ENCODE measurements at regions not wholly inside any gene's neighbourhood (a gene's known extent, or its start where the extent isn't known, plus 50 kb on each side); places are given as distances from the start of the nearest gene placed in this dataset.
A peak's percentile ranks its signal among the peaks of the same experiment; 100 is the strongest.

DNA sequence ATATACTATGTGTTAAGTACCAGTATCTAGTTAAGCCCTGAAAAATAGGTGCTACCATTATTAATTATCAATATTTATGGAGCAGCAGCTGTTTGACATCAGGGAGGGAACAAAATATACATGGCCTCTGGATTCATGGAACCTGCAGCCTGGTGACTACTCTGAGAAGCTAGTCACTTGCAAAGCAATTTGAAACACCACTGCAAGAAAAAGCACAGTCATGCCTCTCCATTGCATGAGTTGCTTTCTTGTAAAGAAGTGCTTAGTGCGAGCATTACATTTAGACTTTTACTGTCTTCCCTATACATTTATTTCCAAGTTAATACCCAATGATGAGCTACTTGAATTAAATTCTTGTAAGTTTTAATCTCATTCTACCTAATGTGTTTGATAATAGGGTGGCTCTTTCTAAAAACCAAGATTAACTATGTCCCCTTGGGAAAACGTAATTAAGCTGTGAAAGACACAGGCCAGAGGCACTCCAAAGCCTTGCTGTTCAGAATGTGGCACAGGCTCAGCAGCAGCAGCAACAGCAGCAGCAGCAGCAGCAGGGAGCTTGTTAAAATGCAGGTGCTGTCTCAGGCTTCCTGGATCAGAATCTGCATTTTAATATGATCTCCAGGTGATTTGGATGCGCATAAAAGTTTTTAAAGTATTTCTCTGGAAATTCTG is 83.6 kb downstream of the PFDN4 start:
- no peaks in the 10 kb centered on the region for H3K27me3 Mint-ChIP-seq (ENCODE audit: insufficient read depth, low read depth, poor library complexity)
- no peaks in the 10 kb centered on the region for H3K9me3 Mint-ChIP-seq
- no peak overlapping the region for H3K4me3 Mint-ChIP-seq
- H3K4me1 ChIP-seq (ENCODE audit: insufficient read depth): peaks cover 21% of the 10 kb centered on the region
- H3K27ac ChIP-seq (ENCODE audit: low read depth): peak overlapping the region; percentile 53
- H4K20me1 ChIP-seq (replicated peaks; ENCODE audit: insufficient read depth): no peaks in the 10 kb centered on the region
- peaks cover 31% of the 10 kb centered on the region for H3K4me1 Mint-ChIP-seq
- ATAC-seq (peak; percentile 77), DNase-seq (ENCODE audit: low spot score) (peak; percentile 17)
- H3K4me3 ChIP-seq: no peak overlapping the region
- H3K36me3 Mint-ChIP-seq (ENCODE audit: low read depth): no peaks in the 10 kb centered on the region
- TF ChIP-seq REST (IDR thresholded peaks at IDR 0.05; ENCODE audit: unreplicated experiment) (no peak), ZNF462 (CRISPR knock-in tag; IDR thresholded peaks at IDR 0.05) (no peak)
- peaks cover 6% of the 10 kb centered on the region for H3K9me2 ChIP-seq (ENCODE audit: insufficient read depth)
- peak overlapping the region; percentile 94 for H3K27ac Mint-ChIP-seq
- H3K27me3 ChIP-seq (ENCODE audit: insufficient read depth): no peaks in the 10 kb centered on the region
- 0 out of 2 replicates have a peak overlapping the region, but pooled peaks have one; percentile 2 for H2AFZ ChIP-seq
- H3K79me2 ChIP-seq (replicated peaks; ENCODE audit: insufficient read depth): no peaks in the 10 kb centered on the region
- peak overlapping the region; percentile 45 for H3K4me2 ChIP-seq
- H3F3A ChIP-seq (replicated peaks; ENCODE audit: low read depth): no peaks in the 10 kb centered on the region
- H3K36me3 ChIP-seq (ENCODE audit: insufficient read depth): no peaks in the 10 kb centered on the region

All from GM23338 (cell line).